Activated T-cell treated with anti-CD3 and anti-CD28 coated beads, Interleukin-2, amount 50 U/mL, for 72 hours (primary cell): ENCODE measurements at regions not wholly inside any gene's neighbourhood (a gene's known extent, or its start where the extent isn't known, plus 50 kb on each side); places are given as distances from the start of the nearest gene placed in this dataset.

Source experiments
- ATAC-seq, 2 donors: fragments of 150-1000 bp; cut with Tn5 transposase; replicated peaks in 1 of 2; 2 replicates each; pipeline ENCODE4 v1.10.0; 2021; ENCODE audit warnings: moderate library complexity in 2 of 2, mild to moderate bottlenecking in 1 of 2
- DNase-seq, 2 donors: peaks; one replicate each; pipeline ENCODE4 v3.0.0; 2021 to 2022; ENCODE audit warnings: mixed read lengths in 1 of 2
- H3K27ac Mint-ChIP-seq: one replicate; pipeline ENCODE4 v1.8.0; 2022; ENCODE audit warnings: mild to moderate bottlenecking, moderate library complexity, mixed read lengths
- H3K27me3 Mint-ChIP-seq: one replicate; pipeline ENCODE4 v1.8.0; 2022; ENCODE audit warnings: low read depth, mixed read lengths
- H3K36me3 Mint-ChIP-seq, 2 donors: one replicate each; pipeline ENCODE4 v1.8.0; 2022; ENCODE audit warnings: mixed read lengths in 2 of 2, mild to moderate bottlenecking in 1 of 2; ENCODE audit not compliant: insufficient read depth in 2 of 2
- H3K4me1 Mint-ChIP-seq: one replicate; pipeline ENCODE4 v1.8.0; 2022; ENCODE audit warnings: low read depth, mixed read lengths
- H3K4me3 Mint-ChIP-seq, 2 donors: one replicate each; pipeline ENCODE4 v1.8.0; 2022; ENCODE audit warnings: mild to moderate bottlenecking in 2 of 2, mixed read lengths in 2 of 2, moderate library complexity in 2 of 2
- H3K9me3 Mint-ChIP-seq, 2 donors: one replicate each; pipeline ENCODE4 v1.8.0; 2022; ENCODE audit warnings: mixed read lengths in 2 of 2

GRCh38 chr3:67176396-67176795 is 178.3 kb downstream of the KBTBD8 start:
- H3K4me1 Mint-ChIP-seq = no peaks in the 10 kb centered on the region
- no peaks in the 10 kb centered on the region for H3K36me3 Mint-ChIP-seq
- H3K9me3 Mint-ChIP-seq = peaks cover 4 to 6% of the 10 kb centered on the region in 2 donors
- DNase-seq (no peak), ATAC-seq (no peak)
- H3K27ac Mint-ChIP-seq = no peak overlapping the region
- H3K27me3 Mint-ChIP-seq = no peaks in the 10 kb centered on the region
- H3K4me3 Mint-ChIP-seq = no peak overlapping the region

DNA sequence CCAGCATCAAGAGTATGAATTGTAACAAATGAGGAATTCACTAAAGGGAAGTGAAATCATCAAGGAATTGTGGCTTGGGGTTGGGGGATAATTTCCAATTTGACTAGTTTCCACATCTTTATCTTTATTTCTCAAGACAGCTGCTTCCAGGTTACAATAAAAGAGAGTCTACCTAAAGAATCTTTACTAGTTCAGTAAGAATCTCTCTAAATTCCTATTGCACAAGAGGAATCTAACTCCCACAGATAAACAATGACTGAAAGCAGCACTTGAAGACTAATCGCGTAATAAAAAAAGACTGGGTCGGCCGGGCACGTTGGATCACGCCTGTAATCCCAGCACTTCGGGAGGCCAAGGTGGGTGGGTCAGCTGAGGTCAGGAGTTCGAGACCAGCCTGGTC is 194.4 kb downstream of the KBTBD8 start:
- H3K27me3 Mint-ChIP-seq = peaks cover 5% of the 10 kb centered on the region
- DNase-seq = no peak
- H3K36me3 Mint-ChIP-seq = no peaks in the 10 kb centered on the region
- no peak for ATAC-seq
- no peaks in the 10 kb centered on the region for H3K4me1 Mint-ChIP-seq
- peaks cover 0 to 1% of the 10 kb centered on the region in 2 donors for H3K9me3 Mint-ChIP-seq
- no peak overlapping the region for H3K27ac Mint-ChIP-seq
- H3K4me3 Mint-ChIP-seq = no peak overlapping the region

GRCh38 chr3:67196677-67197076 is 198.6 kb downstream of the KBTBD8 start:
- H3K27ac Mint-ChIP-seq = no peak overlapping the region
- H3K9me3 Mint-ChIP-seq = peaks cover 0 to 1% of the 10 kb centered on the region in 2 donors
- H3K4me3 Mint-ChIP-seq = no peak overlapping the region

DNA sequence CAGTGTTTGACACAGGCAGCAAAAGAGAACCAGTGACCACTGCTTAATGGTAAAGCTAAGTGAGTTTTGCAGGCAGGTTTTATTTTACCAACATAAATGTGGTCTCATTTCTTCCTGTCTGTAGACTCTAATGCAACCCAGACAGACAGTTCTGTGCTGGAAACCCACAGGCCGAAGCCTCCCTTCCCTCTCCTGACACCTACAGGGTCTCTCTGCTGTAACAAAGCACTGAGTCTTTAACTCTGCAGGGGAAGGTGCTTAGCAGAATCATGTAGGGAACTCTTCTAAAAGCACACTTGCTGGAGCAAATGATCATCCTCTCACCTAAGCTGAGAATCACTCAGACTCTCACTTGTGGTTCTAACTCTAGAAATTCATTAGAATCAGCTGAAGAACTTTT is 200.3 kb downstream of the KBTBD8 start:
- no peak for ATAC-seq
- DNase-seq = no peak
- H3K27me3 Mint-ChIP-seq = peaks cover 4% of the 10 kb centered on the region
- H3K36me3 Mint-ChIP-seq = no peaks in the 10 kb centered on the region
- no peaks in the 10 kb centered on the region for H3K4me1 Mint-ChIP-seq
- H3K27ac Mint-ChIP-seq = no peak overlapping the region
- H3K4me3 Mint-ChIP-seq = no peak overlapping the region
- no peaks in the 10 kb centered on the region for H3K9me3 Mint-ChIP-seq

More at GRCh38 chr3:67196677-67197076, 198.6 kb downstream of the KBTBD8 start:
- H3K4me1 Mint-ChIP-seq = no peaks in the 10 kb centered on the region
- no peaks in the 10 kb centered on the region for H3K36me3 Mint-ChIP-seq
- peaks cover 5% of the 10 kb centered on the region for H3K27me3 Mint-ChIP-seq
- DNase-seq (no peak), ATAC-seq (no peak)

DNA sequence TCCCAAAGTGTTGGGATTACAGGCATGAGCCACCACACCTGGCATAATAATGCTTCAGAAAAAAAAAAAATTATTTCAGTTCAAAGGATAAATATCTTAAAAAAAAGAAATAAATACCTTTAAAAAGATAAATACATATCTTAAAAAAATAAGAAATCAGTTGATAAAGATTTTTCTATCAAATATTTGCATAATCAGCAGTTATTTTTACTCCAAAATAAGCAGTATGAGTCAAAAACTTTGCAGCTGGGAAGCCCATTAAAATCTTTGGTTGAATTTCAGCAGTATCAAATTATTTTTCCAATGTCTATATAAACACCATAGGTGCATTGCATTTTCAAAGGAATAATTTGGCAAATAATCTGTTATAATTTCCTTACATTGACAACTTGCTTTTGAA is 202.5 kb downstream of the KBTBD8 start:
- no peaks in the 10 kb centered on the region for H3K27me3 Mint-ChIP-seq
- no peak for DNase-seq
- H3K4me3 Mint-ChIP-seq = no peak overlapping the region
- H3K9me3 Mint-ChIP-seq = no peaks in the 10 kb centered on the region
- no peaks in the 10 kb centered on the region for H3K4me1 Mint-ChIP-seq
- H3K27ac Mint-ChIP-seq = no peak overlapping the region
- ATAC-seq = no peak
- H3K36me3 Mint-ChIP-seq = no peaks in the 10 kb centered on the region

DNA sequence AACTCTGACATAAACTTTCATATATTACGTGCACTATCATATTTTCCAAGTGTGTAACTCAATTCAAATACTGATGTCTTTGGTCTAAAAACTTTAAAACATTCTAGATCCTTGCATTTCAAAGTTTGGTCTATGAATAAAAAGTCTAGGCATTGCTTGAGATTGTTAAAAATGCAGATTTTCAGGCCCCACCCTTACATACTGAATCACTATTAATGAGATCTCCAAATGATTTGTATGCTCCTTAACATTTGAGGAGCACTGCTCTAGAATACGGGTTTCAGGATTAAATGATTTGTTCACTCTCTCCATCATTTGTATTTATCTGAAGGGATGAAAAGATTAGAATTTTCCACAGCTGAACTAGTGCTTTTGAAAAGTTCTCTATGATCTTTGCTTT is 202.9 kb downstream of the KBTBD8 start:
- H3K27ac Mint-ChIP-seq = no peak overlapping the region
- no peaks in the 10 kb centered on the region for H3K4me1 Mint-ChIP-seq
- H3K36me3 Mint-ChIP-seq = no peaks in the 10 kb centered on the region
- ATAC-seq = no peak
- H3K4me3 Mint-ChIP-seq = no peak overlapping the region
- DNase-seq = no peak
- no peaks in the 10 kb centered on the region for H3K27me3 Mint-ChIP-seq
- H3K9me3 Mint-ChIP-seq = no peaks in the 10 kb centered on the region

DNA sequence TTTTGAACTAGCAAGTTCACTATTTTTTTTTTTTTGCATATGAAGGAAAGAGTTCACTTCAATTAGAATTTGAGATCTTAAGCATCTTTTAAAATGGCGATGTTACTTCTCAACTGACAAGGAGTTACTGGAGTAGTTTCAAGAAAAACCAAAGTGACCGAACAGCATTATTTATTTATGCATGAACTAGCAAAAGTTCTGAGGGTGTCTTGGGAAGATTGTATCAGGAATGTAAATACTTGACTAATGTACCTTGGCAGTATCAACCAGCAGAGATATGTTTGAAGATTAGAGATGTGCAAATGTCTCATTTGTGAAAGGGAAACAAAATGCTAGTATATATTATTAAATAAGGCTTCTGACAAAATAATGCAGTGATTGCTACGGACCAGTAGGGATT is 203.9 kb downstream of the KBTBD8 start:
- no peaks in the 10 kb centered on the region for H3K27me3 Mint-ChIP-seq
- no peak for DNase-seq

GRCh38 chr3:67204951-67205350 is 206.8 kb downstream of the KBTBD8 start:
- no peaks in the 10 kb centered on the region for H3K36me3 Mint-ChIP-seq
- no peaks in the 10 kb centered on the region for H3K4me1 Mint-ChIP-seq
- no peaks in the 10 kb centered on the region for H3K9me3 Mint-ChIP-seq
- ATAC-seq (no peak), DNase-seq (no peak)
- H3K4me3 Mint-ChIP-seq = no peak overlapping the region
- H3K27me3 Mint-ChIP-seq = no peaks in the 10 kb centered on the region
- H3K27ac Mint-ChIP-seq = no peak overlapping the region

More for the DNA sequence above, 203.9 kb downstream of the KBTBD8 start:
- H3K4me3 Mint-ChIP-seq = no peak overlapping the region
- H3K4me1 Mint-ChIP-seq = no peaks in the 10 kb centered on the region
- no peak overlapping the region for H3K27ac Mint-ChIP-seq
- H3K9me3 Mint-ChIP-seq = no peaks in the 10 kb centered on the region
- ATAC-seq = no peak
- no peaks in the 10 kb centered on the region for H3K36me3 Mint-ChIP-seq

DNA sequence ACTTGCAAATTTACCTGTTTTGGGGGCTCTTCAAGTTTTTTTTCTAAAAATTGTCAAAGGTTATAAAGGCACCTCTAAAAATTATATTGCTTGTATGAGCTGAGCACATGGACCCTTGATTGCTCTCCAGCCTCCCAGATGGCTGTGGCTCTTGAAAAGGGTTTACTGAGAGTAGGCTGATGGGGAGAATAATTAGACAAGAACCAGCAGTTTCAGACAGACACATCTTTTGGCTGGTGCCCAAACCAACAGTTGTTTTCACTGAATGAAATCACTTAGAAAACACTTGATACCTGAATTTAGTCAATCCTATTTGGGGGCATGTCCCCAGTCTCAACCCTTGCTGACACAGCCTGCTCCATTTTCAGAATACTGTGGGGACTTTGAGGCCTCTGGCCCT is 217.6 kb downstream of the KBTBD8 start:
- ATAC-seq (no peak), DNase-seq (no peak)
- no peak overlapping the region for H3K4me3 Mint-ChIP-seq
- peaks cover 6% of the 10 kb centered on the region for H3K27me3 Mint-ChIP-seq
- H3K27ac Mint-ChIP-seq = no peak overlapping the region
- H3K9me3 Mint-ChIP-seq = no peaks in the 10 kb centered on the region
- H3K36me3 Mint-ChIP-seq = no peaks in the 10 kb centered on the region
- H3K4me1 Mint-ChIP-seq = no peaks in the 10 kb centered on the region

DNA sequence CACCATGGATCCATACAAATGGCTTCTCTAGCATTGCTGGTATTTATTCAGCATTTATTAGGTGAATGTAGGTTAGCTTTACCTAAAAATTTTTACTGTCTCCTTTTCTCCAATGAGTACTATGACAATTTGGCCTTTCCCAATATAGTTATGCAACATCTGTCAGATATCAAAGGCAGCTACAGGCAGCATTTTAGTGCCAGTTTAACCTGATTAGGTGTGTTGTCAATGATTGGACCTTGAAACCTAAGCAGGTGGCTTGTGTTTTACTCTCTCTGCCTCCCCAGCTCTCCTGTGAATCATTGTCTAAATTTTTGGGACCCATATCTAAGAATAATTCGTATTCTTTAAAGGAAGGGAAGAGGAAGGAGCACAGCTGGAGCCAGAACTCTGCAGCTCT is 228.9 kb downstream of the KBTBD8 start:
- Mint-ChIP-seq H3K4me3 (no peak overlapping the region), H3K27me3 (no peaks in the 10 kb centered on the region), H3K27ac (no peak overlapping the region), H3K4me1 (no peaks in the 10 kb centered on the region), H3K9me3 (peaks cover 0 to 4% of the 10 kb centered on the region in 2 donors), H3K36me3 (no peaks in the 10 kb centered on the region)
- ATAC-seq (no peak), DNase-seq (no peak)

GRCh38 chr3:67228136-67228535 is 230.0 kb downstream of the KBTBD8 start:
- H3K27ac Mint-ChIP-seq = no peak overlapping the region
- H3K4me3 Mint-ChIP-seq = no peak overlapping the region
- no peaks in the 10 kb centered on the region for H3K27me3 Mint-ChIP-seq
- H3K36me3 Mint-ChIP-seq = no peaks in the 10 kb centered on the region
- peaks cover 0 to 4% of the 10 kb centered on the region in 2 donors for H3K9me3 Mint-ChIP-seq
- no peaks in the 10 kb centered on the region for H3K4me1 Mint-ChIP-seq
- ATAC-seq = no peak
- no peak for DNase-seq

GRCh38 chr3:67232642-67233041 is 234.5 kb downstream of the KBTBD8 start:
- Mint-ChIP-seq H3K36me3 (no peaks in the 10 kb centered on the region), H3K4me1 (no peaks in the 10 kb centered on the region)

GRCh38 chr3:67239353-67239752 is 241.2 kb downstream of the KBTBD8 start:
- no peaks in the 10 kb centered on the region for H3K9me3 Mint-ChIP-seq
- H3K36me3 Mint-ChIP-seq = no peaks in the 10 kb centered on the region
- no peak overlapping the region for H3K4me3 Mint-ChIP-seq
- H3K27me3 Mint-ChIP-seq = no peaks in the 10 kb centered on the region
- ATAC-seq (no peak), DNase-seq (no peak)
- H3K4me1 Mint-ChIP-seq = no peaks in the 10 kb centered on the region
- H3K27ac Mint-ChIP-seq = no peak overlapping the region

More at GRCh38 chr3:67232642-67233041, 234.5 kb downstream of the KBTBD8 start:
- DNase-seq (no peak), ATAC-seq (no peak)
- no peak overlapping the region for H3K27ac Mint-ChIP-seq
- H3K27me3 Mint-ChIP-seq = no peaks in the 10 kb centered on the region
- peaks cover 0 to 4% of the 10 kb centered on the region in 2 donors for H3K9me3 Mint-ChIP-seq
- H3K4me3 Mint-ChIP-seq = no peak overlapping the region

- no peaks in the 10 kb centered on the region for H3K36me3 Mint-ChIP-seq
- H3K27ac Mint-ChIP-seq = no peak overlapping the region
- H3K4me3 Mint-ChIP-seq = no peak overlapping the region
- no peaks in the 10 kb centered on the region for H3K4me1 Mint-ChIP-seq
- peaks cover 5% of the 10 kb centered on the region for H3K27me3 Mint-ChIP-seq
- DNase-seq = no peak
- H3K9me3 Mint-ChIP-seq = peaks cover 0 to 3% of the 10 kb centered on the region in 2 donors
- no peak for ATAC-seq
These were observed 243.0 kb downstream of the KBTBD8 start for GRCh38 chr3:67241084-67241483.
